OCI-LY3 (cell line): ENCODE measurements at regions not wholly inside any gene's neighbourhood (a gene's known extent, or its start where the extent isn't known, plus 50 kb on each side); places are given as distances from the start of the nearest gene placed in this dataset.

Source experiments
- CTCF ChIP-seq: fragments of 200-600, 300-600 bp; sonication (generic); IDR thresholded peaks from 2 replicates; pipeline ENCODE4 v1.5.1; 2014; ENCODE audit warnings: antibody characterized with exemption, low read length, low read depth
- EZH2phosphoT487 ChIP-seq: fragments of 200-600 bp; shearing (Covaris generic); IDR thresholded peaks from 2 replicates; pipeline ENCODE4 v1.6.1; 2018; ENCODE audit warnings: antibody characterized with exemption, mixed run types, low read depth

GRCh38 chr18:61031626-61032025 lies 301.6 kb upstream of the CDH20 start:
- TF ChIP-seq CTCF: no peak
- no peak for TF ChIP-seq EZH2phosphoT487
